IMR-90 (cell line): ENCODE measurements at regions not wholly inside any gene's neighbourhood (a gene's known extent, or its start where the extent isn't known, plus 50 kb on each side); places are given as distances from the start of the nearest gene placed in this dataset.

ENCODE experiments used
- ATAC-seq: fragments of 200-7000 bp; cut with Tn5 transposase; 2 replicates; pipeline ENCODE4 v1.9.1; 2020; ENCODE audit warnings: low read depth, mild to moderate bottlenecking, moderate library complexity
- BruUV-seq: library from RNA; stranded (reverse); fragments of 400-500 nt; replicated peaks from 2 replicates; lab custom pipeline; 2021; lab: Mats Ljungman, UMichigan
- CTCF ChIA-PET: fragments of 300-600 bp; formaldehyde crosslinking; extraction: SDS; loops from one replicate; lab custom pipeline; 2021; ENCODE audit warnings: antibody characterized with exemption; lab: Yijun Ruan, JAX
- POLR2A ChIA-PET: fragments of 300-600 bp; sonication (Branson Sonifier 250); formaldehyde crosslinking; loops from one replicate; lab custom pipeline; 2022; ENCODE audit warnings: antibody characterized with exemption; ENCODE audit not compliant: unreplicated experiment; lab: Charles Lee
- DNase-seq: peaks from one replicate; pipeline ENCODE4 v3.0.0; 2013
- H2AFZ ChIP-seq: replicated peaks from 2 replicates; pipeline ENCODE3; 2013; ENCODE audit warnings: low read length, mild to moderate bottlenecking; ENCODE audit not compliant: poor library complexity
- H2AK5ac ChIP-seq: 2 replicates; pipeline ENCODE4 v1.6.1; 2013; ENCODE audit warnings: low read depth, low read length, inconsistent platforms
- H2AK9ac ChIP-seq: replicated peaks from 2 replicates; pipeline ENCODE3; 2013; ENCODE audit warnings: mild to moderate bottlenecking, low read depth, low read length, moderate library complexity; ENCODE audit not compliant: poor library complexity
- H2BK120ac ChIP-seq: 2 replicates; pipeline ENCODE4 v1.6.1; 2013; ENCODE audit warnings: low read depth, low read length, inconsistent platforms
- H2BK15ac ChIP-seq: 3 replicates; pipeline ENCODE4 v1.6.1; 2013; ENCODE audit warnings: low read depth, low read length, inconsistent platforms
- H2BK20ac ChIP-seq: 2 replicates; pipeline ENCODE4 v1.6.1; 2013; ENCODE audit warnings: low read depth, mild to moderate bottlenecking, inconsistent platforms, low read length, moderate library complexity
- H2BK5ac ChIP-seq: 2 replicates; pipeline ENCODE4 v1.6.1; 2013; ENCODE audit warnings: mild to moderate bottlenecking, low read depth, low read length, inconsistent platforms; ENCODE audit not compliant: poor library complexity, severe bottlenecking
- H3K14ac ChIP-seq: replicated peaks from 2 replicates; pipeline ENCODE4 v1.6.1; 2013; ENCODE audit warnings: low read depth, low read length, inconsistent platforms
- H3K18ac ChIP-seq: 2 replicates; pipeline ENCODE4 v1.6.1; 2013; ENCODE audit warnings: low read depth, low read length, control low read depth
- H3K23ac ChIP-seq: 2 replicates; pipeline ENCODE4 v1.6.1; 2013; ENCODE audit warnings: low read depth, low read length, inconsistent platforms
- H3K27ac ChIP-seq: 2 replicates; pipeline ENCODE4 v1.5.1; 2013; ENCODE audit warnings: mild to moderate bottlenecking, control low read depth, low read length; ENCODE audit not compliant: insufficient read depth
- H3K27me3 ChIP-seq: 2 replicates; pipeline ENCODE4 v1.6.1; 2013; ENCODE audit warnings: low read length; ENCODE audit not compliant: control insufficient read depth, insufficient read depth
- H3K36me3 ChIP-seq: 2 replicates; pipeline ENCODE4 v1.6.1; 2013; ENCODE audit warnings: low read length, mixed read lengths; ENCODE audit not compliant: control insufficient read depth, insufficient read depth
- H3K4ac ChIP-seq: 2 replicates; pipeline ENCODE4 v1.6.1; 2013; ENCODE audit warnings: low read depth, low read length, inconsistent platforms
- H3K4me1 ChIP-seq: 2 replicates; pipeline ENCODE4 v1.6.1; 2013; ENCODE audit warnings: low read length, mixed read lengths; ENCODE audit not compliant: control insufficient read depth, insufficient read depth
- H3K4me2 ChIP-seq: 2 replicates; pipeline ENCODE4 v1.6.1; 2013; ENCODE audit warnings: low read depth, mild to moderate bottlenecking, control low read depth, low read length, moderate library complexity
- H3K4me3 ChIP-seq: 2 replicates; pipeline ENCODE4 v1.5.1; 2013; ENCODE audit warnings: low read depth, mild to moderate bottlenecking, control low read depth, low read length, moderate library complexity; ENCODE audit not compliant: insufficient read depth
- H3K56ac ChIP-seq: 2 replicates; pipeline ENCODE4 v1.6.1; 2013; ENCODE audit warnings: low read length, inconsistent platforms; ENCODE audit not compliant: insufficient read depth; ENCODE audit errors: extremely low read depth
- H3K79me1 ChIP-seq, 2 experiments: 2 replicates each; pipeline ENCODE4 v1.6.1; 2013; ENCODE audit warnings: low read length in 2 of 2, inconsistent platforms in 1 of 2, low read depth in 1 of 2
- H3K9ac ChIP-seq: 2 replicates; pipeline ENCODE4 v1.6.1; 2013; ENCODE audit warnings: low read depth, low read length, control low read depth
- H3K9me1 ChIP-seq: 2 replicates; pipeline ENCODE4 v1.6.1; 2013; ENCODE audit warnings: low read length, inconsistent platforms; ENCODE audit not compliant: insufficient read depth
- H3K9me3 ChIP-seq: 2 replicates; pipeline ENCODE4 v1.6.1; 2013; ENCODE audit warnings: low read length; ENCODE audit not compliant: control insufficient read depth, insufficient read depth
- H4K20me1 ChIP-seq: 2 replicates; pipeline ENCODE4 v1.6.1; 2013; ENCODE audit warnings: low read length, inconsistent platforms; ENCODE audit not compliant: insufficient read depth
- H4K5ac ChIP-seq: 2 replicates; pipeline ENCODE4 v1.6.1; 2013; ENCODE audit warnings: mild to moderate bottlenecking, low read depth, low read length, control low read depth
- H4K8ac ChIP-seq, 2 experiments: 2 replicates each; pipeline ENCODE4 v1.6.1; 2013; ENCODE audit warnings: low read depth in 2 of 2, low read length in 2 of 2, control low read depth in 1 of 2, inconsistent platforms in 1 of 2
- H4K91ac ChIP-seq: 2 replicates; pipeline ENCODE4 v1.6.1; 2013; ENCODE audit warnings: low read depth, low read length, inconsistent platforms; ENCODE audit not compliant: insufficient read depth
- CHD1 ChIP-seq: IDR thresholded peaks from 2 replicates; pipeline ENCODE4 v1.6.1; 2012; ENCODE audit warnings: low read depth, low read length, improper control_type of control experiment
- FOS ChIP-seq: fragments of 150-350 bp; IDR thresholded peaks from 2 replicates; pipeline ENCODE4 v1.6.1; 2016; ENCODE audit warnings: low read depth, low read length
- RCOR1 ChIP-seq: IDR thresholded peaks from 2 replicates; pipeline ENCODE4 v1.6.1; 2012; ENCODE audit warnings: mild to moderate bottlenecking, low read length, improper control_type of control experiment; ENCODE audit not compliant: insufficient replicate concordance
- WGBS, 2 experiments: methylation state at CpG; one replicate each; pipeline versions ENCODE4 v1.1.5 to v1.1.7; 2013; ENCODE audit warnings: missing lambda C conversion rate in 2 of 2; ENCODE audit not compliant: insufficient read length in 1 of 2; ENCODE audit errors: extremely low coverage in 2 of 2; 5-methylcytosine and 5-hydroxymethylcytosine counted together
- dilution Hi-C: fragments of 300-500 bp; cut with HindIII; formaldehyde crosslinking; loops from one replicate; pipeline ENCODE4 v1.14.3; 2018; ENCODE audit warnings: low sequenced_read_pairs; ENCODE audit not compliant: unreplicated experiment
- in situ Hi-C: fragments of 300-500 bp; cut with MboI; formaldehyde crosslinking; loops from 3 replicates; pipeline ENCODE4 v1.14.3; 2019; ENCODE audit warnings: low sequenced_read_pairs, inconsistent platforms, mixed read lengths
- intact Hi-C: fragments of 100-400 bp; cut with micrococcal nuclease; formaldehyde crosslinking; loops from 2 replicates; pipeline ENCODE4 v1.10.0; 2022

GRCh38 chrX:22429704-22430103 is 157.0 kb downstream of the CBLL2 start:
- no peak overlapping the region for H3K4me2 ChIP-seq
- H3K36me3 ChIP-seq = no peaks in the 10 kb centered on the region
- no peaks in the 10 kb centered on the region for H3K9me1 ChIP-seq
- H2BK20ac ChIP-seq = no peak overlapping the region
- ChIA-PET CTCF (no interaction called here), POLR2A (no interaction called here)
- no peaks in the 10 kb centered on the region for H4K20me1 ChIP-seq
- intact Hi-C loops (no loop called here), in situ Hi-C loops (no loop called here), dilution Hi-C loops (no loop called here)
- H3K79me1 ChIP-seq = no peaks in the 10 kb centered on the region
- H2AK5ac ChIP-seq = no peak overlapping the region
- no peak overlapping the region for H2AFZ ChIP-seq
- no peak overlapping the region for H3K4ac ChIP-seq
- no peak overlapping the region for H2BK15ac ChIP-seq
- no peak overlapping the region for H2AK9ac ChIP-seq
- no TSS peak for BruUV-seq
- ATAC-seq = no peak
- H4K5ac ChIP-seq = no peak overlapping the region
- no CpG with 5 or more reads among the region's 3 CpGs for WGBS, 2 experiments
- H3K18ac ChIP-seq = no peak overlapping the region
- H3K4me1 ChIP-seq = no peaks in the 10 kb centered on the region
- H3K4me3 ChIP-seq = no peak overlapping the region
- H2BK120ac ChIP-seq = no peak overlapping the region
- no peak overlapping the region for H4K8ac ChIP-seq
- H3K9ac ChIP-seq = no peak overlapping the region
- H4K91ac ChIP-seq = no peak overlapping the region
- H3K27ac ChIP-seq = no peak overlapping the region
- H3K27me3 ChIP-seq = no peaks in the 10 kb centered on the region
- no peak overlapping the region for H2BK5ac ChIP-seq
- peak; percentile 8 for DNase-seq
- TF ChIP-seq CHD1 (no peak), FOS (no peak), RCOR1 (no peak)
- H3K9me3 ChIP-seq = peaks cover 2% of the 10 kb centered on the region; the same call in 1 of the 2 replicates
- no peak overlapping the region for H3K14ac ChIP-seq
- H3K56ac ChIP-seq = no peak overlapping the region
- H3K23ac ChIP-seq = no peak overlapping the region
